HG03460 (cell line): ENCODE measurements at regions not wholly inside any gene's neighbourhood (a gene's known extent, or its start where the extent isn't known, plus 50 kb on each side); places are given as distances from the start of the nearest gene placed in this dataset.
"Not testable (repeated sequence)": the region's sequence is repeated elsewhere in the genome, so short reads cannot be mapped to it uniquely, and the experiment has no call there.

Experiments used
- ATAC-seq: cut with Tn5 transposase; IDR thresholded peaks from one replicate; pipeline ENCODE4 v1.9.1; 2021; ENCODE audit not compliant: unreplicated experiment

- ATAC-seq, result no peak
Measured at GRCh38 chrX:10944136-10944885, 166.8 kb upstream of the HCCS start.

GRCh38 chrX:10945498-10945897, 165.6 kb upstream of the HCCS start:
- no peak for ATAC-seq

DNA sequence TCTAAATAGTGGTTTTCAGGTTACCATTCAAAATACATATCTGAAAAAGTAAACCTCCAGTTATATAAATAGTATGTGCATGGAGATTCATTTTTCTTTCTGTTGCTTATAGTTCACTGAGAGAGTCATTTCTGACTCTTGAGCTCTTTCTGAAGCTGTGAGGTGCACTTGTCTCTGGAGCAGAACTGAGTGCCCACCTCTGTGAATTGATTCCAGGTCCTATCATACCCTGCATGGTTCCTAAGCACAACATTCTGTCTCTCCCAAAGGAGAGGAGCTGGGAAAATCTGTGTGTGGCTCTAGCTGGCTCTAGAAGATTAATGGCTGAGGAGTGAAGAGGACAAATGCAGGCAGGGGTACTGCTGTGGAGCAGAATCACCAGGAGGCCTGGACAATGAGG, 161.6 kb upstream of the HCCS start:
- ATAC-seq, result no peak

DNA sequence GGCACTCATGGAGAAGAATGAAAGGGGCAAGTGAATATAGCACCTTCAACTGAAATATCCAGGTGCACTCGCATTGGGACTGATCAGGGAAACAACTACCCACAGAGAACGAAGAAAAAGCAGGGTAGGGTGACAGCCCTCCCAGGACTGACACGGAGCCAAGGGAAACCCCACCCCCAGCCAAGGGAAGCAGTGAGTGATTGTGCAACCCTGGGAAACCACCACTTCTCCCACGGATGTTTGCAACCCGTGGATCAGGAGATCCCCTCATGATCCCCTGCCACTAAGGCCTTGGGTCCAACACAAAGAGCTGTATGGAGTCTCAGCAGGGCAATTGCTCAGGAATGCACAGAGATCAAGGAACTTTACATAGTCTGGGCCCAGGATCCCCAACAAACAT, 158.5 kb upstream of the HCCS start:
- no peak for ATAC-seq

DNA sequence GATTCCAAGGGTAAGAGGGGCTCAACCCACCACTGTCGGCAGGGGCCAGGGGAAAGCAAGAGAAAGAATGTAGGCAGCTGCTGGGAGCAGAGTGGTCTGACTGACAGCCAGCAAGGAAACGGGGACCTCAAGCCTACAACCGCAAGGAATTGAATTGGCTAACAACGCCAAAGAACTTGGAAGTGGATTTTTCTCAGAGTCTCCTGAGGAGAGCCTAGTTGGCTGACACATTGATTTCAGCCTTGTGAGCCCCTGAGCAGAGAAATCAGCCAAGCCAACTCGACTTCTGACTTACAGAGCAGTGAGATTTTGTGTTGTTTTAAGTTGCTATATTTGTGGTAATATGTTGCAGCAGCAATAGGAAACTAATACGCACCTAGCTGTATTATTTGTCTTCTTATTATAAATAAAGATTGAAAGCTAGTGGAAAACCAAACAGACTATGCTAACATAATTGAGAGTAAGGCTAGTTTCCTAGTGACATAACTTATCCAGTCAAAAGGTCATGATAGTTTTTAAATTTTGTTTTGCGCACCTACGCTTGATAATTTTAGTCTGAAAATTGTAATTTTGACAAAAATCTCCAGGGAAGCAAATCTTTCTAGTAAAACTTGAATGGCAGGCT, 145.8 kb upstream of the HCCS start:
- no peak for ATAC-seq

- ATAC-seq, result no peak
Measured at GRCh38 chrX:10966057-10966456, 145.1 kb upstream of the HCCS start.

GRCh38 chrX:10971176-10971575, 140.0 kb upstream of the HCCS start:
- no peak for ATAC-seq

GRCh38 chrX:10971759-10972158, 139.4 kb upstream of the HCCS start:
- no peak for ATAC-seq

GRCh38 chrX:10972706-10973105, 138.4 kb upstream of the HCCS start:
- no peak for ATAC-seq

- no peak for ATAC-seq
Measured at GRCh38 chrX:10974920-10975319, 136.2 kb upstream of the HCCS start.

GRCh38 chrX:10979956-10980355, 131.2 kb upstream of the HCCS start:
- ATAC-seq, result no peak

GRCh38 chrX:10981506-10981905, 129.6 kb upstream of the HCCS start:
- no peak for ATAC-seq

- no peak for ATAC-seq
Measured at GRCh38 chrX:10983526-10983925, 127.6 kb upstream of the HCCS start.

DNA sequence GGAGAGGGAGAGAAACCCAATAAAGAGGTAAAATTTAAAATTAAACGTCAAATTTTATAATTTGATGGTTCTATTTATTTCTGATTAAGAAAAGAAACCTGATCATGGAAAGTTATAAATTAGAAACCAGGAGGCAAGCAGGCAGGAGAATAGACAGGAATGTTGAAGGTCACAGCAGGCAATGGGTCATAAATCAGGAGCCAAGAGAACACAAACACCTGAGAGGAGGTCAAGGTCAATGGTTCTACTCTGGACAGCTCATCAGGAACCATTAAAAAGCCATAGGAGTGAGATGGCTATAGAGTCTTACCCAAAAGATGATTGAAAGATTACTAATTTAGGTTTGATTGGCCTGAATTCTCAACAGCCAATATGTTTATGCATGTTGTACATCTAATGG, 126.9 kb upstream of the HCCS start:
- ATAC-seq, result no peak

GRCh38 chrX:10986616-10987015, 124.5 kb upstream of the HCCS start:
- no peak for ATAC-seq

DNA sequence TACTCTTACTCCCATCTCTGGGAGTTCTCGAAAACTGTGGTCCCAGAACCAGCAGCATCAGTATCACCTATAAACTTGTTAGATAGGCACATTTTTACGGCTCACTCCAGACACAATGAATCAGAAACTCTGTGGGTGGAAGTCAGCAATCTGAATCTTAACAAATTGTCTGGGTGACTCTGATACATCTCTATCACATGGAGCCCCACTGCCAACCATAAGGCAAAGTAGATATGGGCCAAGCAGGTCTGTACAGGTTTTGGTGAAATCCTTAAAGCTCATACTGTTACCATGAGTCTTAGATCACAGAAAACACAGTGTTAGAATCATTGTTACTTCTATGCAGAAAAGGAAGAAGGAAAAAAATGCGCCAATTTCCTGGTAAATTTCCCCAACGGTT, 122.5 kb upstream of the HCCS start:
- no peak for ATAC-seq

DNA sequence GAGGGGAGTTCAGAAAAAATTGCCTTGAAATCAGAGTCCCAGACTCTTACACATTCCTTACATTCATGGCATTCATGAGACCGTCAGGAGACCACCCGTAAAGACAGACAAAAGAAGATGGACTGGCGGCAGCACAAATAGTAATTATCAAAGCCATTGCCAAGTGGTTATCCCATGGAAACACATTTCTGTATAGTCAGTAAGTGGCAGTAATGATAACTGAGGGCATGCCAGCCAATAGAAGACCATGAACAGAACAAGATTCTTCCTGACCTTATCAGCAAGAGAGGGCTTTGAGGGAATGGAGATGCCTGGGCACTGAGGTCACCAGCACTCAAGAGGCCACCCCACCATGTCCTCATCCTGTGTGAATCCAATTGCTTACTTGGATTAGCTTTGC, 121.7 kb upstream of the HCCS start:
- ATAC-seq, result no peak

DNA sequence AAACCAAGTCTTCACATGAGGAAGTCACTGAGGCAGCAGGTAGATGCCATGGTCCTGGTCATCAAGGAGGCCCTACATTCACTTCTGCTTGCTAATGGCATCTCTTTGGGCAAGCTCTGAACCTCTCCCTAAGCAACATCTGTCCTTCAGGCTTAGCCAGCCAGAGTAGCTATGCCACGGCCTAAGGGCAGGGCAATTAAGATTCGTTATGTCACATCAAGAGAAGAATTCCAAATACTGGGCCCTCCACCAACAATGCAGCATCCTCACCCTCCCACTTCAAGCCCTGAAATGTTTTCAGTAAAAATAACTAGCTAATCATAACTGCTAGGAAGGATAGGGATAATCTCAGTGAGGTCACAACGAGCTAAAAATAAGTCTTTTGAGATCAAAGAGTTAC, 120.7 kb upstream of the HCCS start:
- no peak for ATAC-seq

- ATAC-seq, result no peak
Measured at GRCh38 chrX:10990976-10991375, 120.2 kb upstream of the HCCS start.

DNA sequence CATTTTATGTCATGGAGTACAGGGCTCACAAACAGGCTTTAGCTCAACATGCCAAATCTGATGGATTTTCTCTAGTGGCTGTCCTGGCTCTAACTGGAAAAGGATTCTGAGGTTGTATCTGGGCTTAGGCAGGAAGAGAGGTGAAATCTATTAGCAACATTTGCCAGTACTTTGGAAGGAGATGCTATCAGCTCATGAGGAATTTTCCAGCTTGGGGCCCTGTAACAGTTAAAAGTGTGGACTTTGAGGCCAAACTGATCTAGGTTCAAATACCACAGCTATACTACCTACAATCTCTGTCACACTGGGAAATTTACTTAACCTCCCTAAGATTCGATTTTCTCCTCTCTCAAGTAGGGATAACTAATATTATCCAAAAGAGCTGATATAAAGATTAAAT, 119.0 kb upstream of the HCCS start:
- ATAC-seq, result no peak

DNA sequence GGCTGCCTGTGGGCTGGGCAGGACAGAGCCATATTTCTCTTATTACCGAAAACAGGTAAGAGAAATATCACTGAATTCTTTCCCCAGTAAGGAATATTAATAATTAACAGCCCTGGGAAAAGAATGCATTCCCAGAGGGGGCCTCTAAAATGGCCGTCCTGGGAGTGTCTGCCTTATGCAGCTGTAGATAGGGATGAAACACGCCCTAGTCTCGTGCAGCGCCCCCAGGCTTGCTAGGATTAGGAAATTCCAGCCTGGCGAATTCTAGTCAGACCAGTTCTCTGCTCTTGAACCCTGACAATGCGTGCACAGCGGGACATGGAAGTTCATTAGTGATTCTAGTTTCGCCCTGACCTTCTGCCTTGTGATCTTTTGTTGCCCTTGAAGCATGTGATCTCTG, 104.1 kb upstream of the HCCS start:
- not testable (repeated sequence) for ATAC-seq

DNA sequence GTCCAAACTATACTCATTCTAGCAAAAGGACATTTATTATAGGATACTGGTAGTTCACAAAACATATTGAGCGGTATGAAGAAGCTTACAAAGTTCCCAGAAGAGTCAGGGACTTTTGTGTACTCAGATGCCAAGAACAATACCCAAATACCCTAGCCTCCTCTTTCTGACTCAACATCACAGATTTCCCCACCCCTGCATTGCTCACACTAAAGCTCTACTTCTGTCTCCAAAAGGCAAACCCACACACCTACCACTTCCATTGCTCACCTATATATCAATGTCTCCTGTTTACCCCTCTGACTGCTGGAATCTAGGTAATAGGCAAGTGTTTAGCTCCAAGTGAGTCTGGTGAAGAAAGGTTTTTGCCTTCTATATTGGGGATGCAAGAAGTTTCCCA, 100.7 kb upstream of the HCCS start:
- ATAC-seq, result no peak

GRCh38 chrX:11016728-11017127, 94.4 kb upstream of the HCCS start:
- ATAC-seq, result no peak
